GM19372 (cell line): ENCODE measurements at regions not wholly inside any gene's neighbourhood (a gene's known extent, or its start where the extent isn't known, plus 50 kb on each side); places are given as distances from the start of the nearest gene placed in this dataset.

Experiments
- ATAC-seq: cut with Tn5 transposase; IDR thresholded peaks from one replicate; pipeline ENCODE4 v1.9.1; 2021; ENCODE audit warnings: mild to moderate bottlenecking, low read depth, moderate library complexity; ENCODE audit not compliant: unreplicated experiment

DNA sequence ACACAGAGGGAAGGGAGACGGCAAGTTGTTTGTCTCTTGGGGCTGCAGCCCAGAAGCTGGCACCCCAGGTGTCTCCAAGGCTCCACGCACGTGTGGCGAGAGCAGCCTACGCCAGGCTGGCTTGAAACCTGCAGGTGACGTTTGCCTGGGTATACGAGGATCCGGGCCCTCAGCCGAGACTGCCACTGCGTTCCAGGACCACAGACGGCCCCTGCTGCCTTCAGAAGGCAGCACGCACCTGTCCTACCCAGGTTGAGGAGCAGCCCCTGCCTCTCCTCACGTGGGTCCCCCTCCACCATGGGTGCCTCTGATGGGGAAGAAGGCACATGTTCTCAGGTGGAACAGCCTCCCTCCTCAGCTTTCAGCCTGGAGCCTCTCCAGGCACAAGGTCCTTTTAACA lies 75.3 kb upstream of the PRR20G start:
- ATAC-seq, result no peak

DNA sequence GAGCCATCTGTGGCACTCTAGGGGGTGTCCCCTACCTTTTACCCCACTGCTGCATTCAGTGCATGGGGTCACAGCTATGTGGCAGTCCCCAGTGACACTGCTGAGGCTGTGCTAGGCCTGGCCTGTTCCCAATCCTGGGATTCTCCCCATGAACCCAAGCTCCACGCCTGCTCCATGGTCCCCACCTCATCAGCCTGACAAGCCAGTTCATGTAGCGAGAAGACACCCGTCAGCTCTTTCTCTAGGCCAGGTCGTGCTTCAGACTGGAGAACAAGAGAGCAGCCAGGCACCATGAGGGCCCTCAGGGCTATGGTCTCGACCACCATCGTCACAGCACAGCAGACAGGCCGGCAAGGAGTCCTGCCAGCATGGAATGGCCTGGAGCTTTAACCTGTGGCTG lies 72.8 kb upstream of the PRR20G start:
- ATAC-seq, result no peak

DNA sequence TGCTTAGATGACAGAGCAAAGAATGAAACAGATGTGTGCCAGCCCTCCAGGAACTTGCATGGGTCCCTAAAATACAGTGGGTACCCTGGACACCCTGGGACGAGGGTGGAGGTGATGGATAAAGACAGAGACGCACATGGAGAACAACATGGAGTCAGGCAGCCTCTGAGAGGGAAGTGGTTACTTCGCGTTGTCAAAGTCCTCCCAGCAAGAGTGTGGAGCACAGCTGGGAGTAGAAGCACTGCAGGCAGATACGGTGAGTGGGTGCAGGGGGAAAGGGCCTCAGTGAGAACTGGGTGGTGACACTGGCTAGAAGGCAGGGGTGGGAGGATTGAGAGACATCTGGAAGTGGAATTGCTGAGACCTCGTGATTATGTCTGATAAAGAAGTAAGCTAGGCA lies 70.8 kb upstream of the PRR20G start:
- no peak for ATAC-seq

DNA sequence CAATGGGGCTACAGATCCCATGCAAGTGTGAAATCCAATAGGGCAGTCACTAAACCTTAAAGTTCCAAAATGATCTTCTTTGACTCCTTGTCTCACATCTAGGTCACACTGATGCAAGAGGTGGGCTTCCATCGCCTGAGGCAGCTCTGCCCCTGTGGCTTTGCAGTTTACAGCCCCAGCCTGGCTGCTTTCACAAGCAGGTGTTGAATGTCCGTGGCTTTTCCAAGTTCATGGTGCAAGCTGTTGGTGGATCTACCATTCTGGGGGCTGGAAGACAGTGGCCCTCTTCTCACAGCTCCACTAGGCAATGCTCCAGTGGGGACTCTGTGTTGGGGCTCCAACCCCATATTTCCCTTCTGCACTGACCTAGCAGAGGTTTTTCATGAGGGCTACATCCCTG lies 68.5 kb upstream of the PRR20G start:
- ATAC-seq, result no peak

DNA sequence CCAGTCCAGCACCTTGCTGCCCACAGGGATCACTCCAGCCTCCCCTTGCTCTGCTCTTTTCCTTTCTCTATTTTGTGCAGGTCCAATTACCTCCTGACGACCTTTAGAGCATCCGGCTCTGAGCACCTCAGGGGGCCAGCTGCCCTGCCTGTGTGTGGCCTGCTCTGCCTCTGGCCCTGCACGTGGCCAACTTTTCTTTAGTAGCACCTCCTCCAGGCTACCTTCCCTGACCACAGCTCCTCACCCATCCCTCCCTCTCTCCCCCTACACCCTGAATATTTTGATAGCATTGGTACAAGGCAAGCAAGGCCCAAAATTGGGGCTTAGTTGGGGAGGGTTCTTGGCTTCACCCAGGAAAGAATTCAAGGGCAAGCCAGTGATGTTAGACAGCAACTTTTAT lies 66.9 kb upstream of the PRR20G start:
- no peak for ATAC-seq

DNA sequence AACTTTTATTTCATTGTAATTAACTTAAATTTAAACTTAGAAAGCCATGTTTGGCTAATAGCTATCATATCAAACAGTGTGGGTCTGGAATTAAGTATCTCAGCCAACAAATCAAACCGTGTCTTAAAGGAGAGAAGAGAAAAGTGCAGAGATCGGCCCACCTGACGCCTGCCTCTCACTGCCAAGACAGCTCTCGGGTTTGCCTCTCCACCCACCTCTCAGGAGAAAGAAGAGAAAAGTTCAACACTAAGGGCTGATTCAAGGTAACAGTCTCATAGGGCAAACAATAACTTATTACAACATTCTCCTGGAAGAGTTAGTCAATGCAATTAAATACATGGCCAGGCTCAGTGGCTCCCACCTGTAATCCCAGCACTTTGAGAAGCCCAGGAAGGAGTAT lies 64.8 kb upstream of the PRR20G start:
- ATAC-seq, result no peak

DNA sequence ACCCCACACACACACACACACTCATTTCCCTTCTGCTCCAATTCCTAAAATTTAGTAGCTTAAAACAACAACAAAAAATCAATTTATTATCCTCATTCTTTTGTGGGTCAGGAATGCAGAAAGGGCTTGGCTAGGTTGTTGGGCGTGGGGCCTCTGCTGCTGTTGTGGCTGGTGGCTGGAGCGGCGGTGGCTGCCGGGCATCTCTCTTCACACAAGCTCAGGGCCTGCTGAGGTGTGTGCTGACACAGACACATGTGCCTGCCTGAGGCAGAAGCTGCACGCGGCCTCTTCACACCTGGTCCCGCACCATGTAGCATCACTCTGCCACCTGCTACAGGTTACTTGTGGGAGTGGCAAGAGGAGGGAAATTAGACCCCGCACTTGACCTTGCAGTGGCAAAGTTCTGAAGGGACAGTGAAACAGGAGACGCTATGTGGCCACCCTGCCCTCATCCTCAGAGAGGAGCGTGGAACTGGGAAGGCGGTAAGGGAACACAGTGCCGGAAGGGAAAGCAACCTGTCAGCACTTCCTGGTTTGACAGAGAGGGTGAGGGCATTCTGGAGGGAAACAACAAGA lies 64.0 kb upstream of the PRR20G start:
- no peak for ATAC-seq

DNA sequence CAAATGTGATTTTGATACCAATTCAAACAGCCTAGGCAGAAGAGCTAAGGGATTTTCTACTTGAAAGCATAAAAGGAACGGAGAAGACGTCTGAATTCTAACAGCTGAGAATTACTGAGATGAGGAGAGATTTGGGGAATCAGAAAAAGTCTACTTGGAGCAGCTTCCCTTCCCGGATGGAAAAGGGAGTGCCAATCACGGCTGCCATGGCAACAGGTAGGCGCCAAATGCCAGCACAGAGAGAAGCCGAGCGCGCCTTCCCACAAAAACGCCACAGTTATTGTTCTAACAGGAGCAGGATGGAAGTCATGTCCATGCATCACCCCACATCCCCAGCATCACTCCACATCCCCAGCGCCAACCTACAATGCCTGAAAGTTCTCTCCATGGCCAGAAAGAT lies 63.5 kb upstream of the PRR20G start:
- no peak for ATAC-seq

DNA sequence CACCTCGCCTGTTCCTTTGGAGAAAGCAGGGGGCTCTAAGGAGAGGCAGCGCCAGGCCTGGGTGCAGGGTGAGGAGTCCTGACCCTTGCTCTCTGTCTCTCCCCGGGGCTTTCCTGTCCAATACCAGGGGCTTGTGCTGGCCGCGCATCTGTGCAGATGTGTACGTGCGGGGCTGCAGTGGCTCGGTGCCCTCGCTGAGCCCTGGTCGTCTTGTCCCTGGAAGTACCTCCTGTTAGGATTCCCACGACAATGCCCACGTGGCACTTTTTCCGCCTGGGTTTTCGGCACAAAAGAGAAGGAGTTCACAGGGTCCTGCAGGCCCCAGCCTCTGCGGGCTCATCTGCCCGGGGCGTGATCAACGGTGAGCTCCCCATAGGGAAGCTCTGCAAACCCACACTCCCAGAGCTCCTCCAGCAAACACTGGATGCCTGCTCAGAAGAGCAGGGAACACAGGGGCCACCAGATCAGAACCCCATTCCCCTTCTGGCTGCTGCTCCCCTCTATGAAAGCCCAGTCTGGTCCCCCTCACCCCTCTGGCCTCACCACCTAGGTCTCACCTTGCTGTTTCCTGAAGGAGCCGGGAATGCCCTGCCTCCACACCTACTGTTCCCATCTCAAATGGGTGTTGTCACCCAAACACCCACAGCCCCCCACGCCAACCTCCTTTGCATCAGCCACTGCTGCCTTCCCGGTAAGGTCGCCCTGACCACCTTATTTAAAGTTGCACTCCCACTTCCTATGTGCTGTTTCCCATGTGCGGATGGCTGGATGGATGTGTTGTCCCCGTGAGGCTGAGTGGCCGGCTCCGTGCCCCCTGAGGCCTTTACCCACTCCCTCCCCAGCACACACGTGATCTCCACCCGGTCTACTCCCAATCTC lies 62.6 kb upstream of the PRR20G start:
- ATAC-seq, result no peak

DNA sequence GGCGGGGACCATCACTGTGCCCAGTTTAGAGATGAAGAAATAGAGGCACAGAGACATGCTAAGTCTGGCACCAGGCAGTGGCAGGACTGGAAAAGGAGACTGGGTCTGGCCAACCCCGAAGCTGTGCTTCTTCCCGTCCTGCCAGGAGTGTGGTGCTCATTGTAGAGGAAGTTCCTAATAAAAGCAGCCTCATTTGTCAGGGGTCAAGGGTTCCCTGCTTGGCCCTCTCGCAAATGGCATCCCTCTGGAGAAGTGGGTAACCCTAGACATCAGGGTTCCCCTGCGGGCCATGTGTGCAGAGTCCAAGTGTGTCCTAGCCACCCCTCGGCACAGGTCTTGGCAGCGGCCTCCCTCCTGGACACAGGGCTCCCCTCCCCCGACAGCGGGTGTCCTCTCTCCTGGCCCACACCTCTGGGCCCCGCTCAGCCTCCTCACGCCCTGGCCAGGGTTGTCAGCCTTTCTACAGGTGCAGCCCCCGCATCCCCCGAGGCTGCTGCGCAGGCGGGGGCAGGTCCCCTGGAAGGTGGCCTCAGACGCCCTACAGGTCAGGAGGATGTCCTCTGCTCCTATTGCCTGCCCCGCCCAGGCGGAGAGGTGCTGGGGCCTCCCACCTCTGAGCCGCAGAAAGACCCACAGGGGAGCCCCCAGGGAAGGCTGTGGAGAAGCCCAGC lies 61.8 kb upstream of the PRR20G start:
- no peak for ATAC-seq

DNA sequence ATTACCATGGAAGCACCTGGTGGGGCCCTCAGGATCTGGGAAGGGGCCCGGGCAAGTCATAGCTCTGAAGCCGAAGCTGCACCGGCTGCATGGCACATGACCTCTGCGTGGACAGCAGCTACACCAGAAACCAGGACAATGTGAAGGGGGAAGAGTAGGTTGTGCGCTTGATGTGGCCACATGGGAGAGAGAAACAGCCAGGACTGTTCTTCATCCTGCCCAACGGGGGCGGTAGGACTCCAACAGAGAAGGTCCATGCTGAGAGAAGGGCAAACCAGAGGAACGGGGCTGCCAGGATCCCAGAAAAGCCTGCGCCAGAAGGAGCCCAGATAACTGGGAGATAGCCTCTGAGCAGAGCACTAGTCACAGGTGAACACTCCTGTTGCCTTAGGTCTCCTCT lies 54.9 kb upstream of the PRR20G start:
- ATAC-seq, result no peak

DNA sequence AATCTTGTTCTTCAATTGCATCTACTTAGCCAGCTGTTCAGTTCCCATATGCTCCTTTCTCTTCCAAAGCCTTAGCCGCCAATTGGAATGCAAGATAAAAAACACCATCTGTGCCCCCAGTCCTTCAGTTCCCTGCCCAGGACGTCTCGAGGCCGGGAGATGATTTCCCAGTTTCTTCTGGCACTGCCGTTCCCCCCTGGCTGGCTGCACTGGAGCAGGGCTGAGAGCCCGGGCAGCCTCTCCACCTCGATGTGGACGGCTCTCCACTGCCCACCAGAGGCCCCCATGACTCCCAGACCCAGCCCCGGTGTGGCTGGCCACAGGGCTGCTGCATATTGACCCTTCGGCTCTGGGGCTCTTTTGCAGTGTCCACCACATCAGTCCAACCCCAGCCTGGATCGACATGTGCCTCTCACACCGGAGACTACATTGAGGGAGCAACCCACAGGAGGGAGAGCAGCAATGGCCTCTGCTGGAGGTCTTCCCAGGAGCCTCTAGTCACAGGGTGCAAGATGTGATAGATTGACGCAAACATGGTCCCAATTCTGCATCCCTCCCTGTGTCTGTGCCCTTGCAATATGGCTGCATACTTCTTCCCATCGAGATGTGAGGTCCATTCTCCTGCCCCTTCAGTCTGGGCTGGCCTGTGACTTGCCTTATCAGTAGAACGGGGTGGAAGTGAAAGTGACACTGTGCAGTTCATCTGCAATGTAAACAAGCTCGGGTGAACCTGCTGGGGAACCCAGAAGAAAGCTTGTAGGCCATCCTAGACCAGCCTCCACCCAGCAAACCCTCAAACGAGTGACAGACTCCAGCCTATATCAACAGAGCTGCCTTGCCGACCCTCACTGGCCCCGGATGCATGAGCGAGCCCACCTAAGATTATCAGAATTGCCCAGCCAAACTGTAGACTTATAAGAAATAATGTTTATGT lies 52.3 kb upstream of the PRR20G start:
- no peak for ATAC-seq

DNA sequence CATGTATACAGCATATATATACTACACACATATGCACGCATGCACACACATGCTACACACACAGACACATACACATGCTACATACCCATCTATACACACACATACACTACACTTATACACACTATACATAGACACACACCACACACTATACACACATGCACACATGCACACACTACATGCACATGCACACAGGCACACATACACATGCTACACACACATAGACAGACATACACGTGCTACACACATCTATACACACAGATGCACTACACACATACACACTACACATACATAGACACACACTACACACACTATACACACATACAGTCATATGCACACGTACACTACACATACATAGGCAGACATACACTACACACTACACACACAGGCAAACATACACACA lies 51.2 kb upstream of the PRR20G start:
- no peak for ATAC-seq

DNA sequence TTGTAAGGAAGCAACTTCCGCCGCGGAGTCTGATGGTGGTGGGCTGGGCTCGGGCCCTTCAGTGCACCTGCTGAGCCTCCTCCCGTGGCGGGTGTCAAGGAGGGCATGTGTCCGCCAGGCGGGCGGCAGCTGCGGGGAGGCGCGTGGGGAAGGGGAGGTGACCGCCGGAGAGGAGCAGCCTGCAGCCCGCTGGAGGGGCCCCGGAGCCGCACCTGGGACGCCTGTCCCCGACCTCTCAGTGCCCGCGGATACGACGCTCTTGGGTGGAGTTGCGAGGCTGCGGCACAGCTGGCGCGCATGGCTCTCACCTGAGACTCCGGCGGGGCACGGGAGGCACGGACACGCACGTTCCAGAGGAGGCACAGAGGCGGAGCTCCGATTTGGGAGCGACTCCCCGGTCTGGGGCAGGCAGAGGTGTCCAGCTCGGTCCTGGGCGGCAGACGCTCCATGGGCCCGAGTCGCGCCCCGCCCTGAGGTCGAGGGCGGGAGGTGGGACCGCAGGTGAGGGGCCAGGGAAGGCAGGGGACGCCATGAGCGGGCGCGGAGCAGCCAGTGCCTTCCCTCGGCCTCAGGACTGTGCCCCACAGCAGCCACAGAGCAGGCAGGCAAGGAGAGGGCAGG lies 50.2 kb upstream of the PRR20G start:
- no peak for ATAC-seq
